ENCODE measurements at regions not wholly inside any gene's neighbourhood (a gene's known extent, or its start where the extent isn't known, plus 50 kb on each side); places are given as distances from the start of the nearest gene placed in this dataset.

- DNase-seq (ENCODE audit: low read depth) = no peak
- no peak for TF ChIP-seq CTCF (IDR thresholded peaks at IDR 0.05; ENCODE audit: insufficient read depth, low read length, severe bottlenecking)
- H3K36me3 ChIP-seq (ENCODE audit: control insufficient read depth, insufficient read depth, low read length) = no peaks in the 10 kb centered on the region
- H3K4me3 ChIP-seq (ENCODE audit: low read depth, low read length) = no peak overlapping the region
- no peaks in the 10 kb centered on the region for H3K27me3 ChIP-seq (ENCODE audit: control insufficient read depth, insufficient read depth, low read length)
- no peak for FAIRE-seq
These were observed 60.5 kb upstream of the PRKAR2B start for GRCh38 chr7:106984034-106984433.

GRCh38 chr7:106986450-106986977 lies 58.0 kb upstream of the PRKAR2B start:
- H3K27me3 ChIP-seq (ENCODE audit: control insufficient read depth, insufficient read depth, low read length) = no peaks in the 10 kb centered on the region
- H3K4me3 ChIP-seq (ENCODE audit: low read depth, low read length) = no peak overlapping the region
- H3K36me3 ChIP-seq (ENCODE audit: control insufficient read depth, insufficient read depth, low read length) = no peaks in the 10 kb centered on the region
- DNase-seq (ENCODE audit: low read depth) (no peak), FAIRE-seq (no peak)
- TF ChIP-seq CTCF (IDR thresholded peaks at IDR 0.05; ENCODE audit: insufficient read depth, low read length, severe bottlenecking) = no peak

- FAIRE-seq = no peak
- H3K36me3 ChIP-seq (ENCODE audit: control insufficient read depth, insufficient read depth, low read length) = no peaks in the 10 kb centered on the region
- TF ChIP-seq CTCF (IDR thresholded peaks at IDR 0.05; ENCODE audit: insufficient read depth, low read length, severe bottlenecking) = no peak
- DNase-seq (ENCODE audit: low read depth) = no peak
- H3K27me3 ChIP-seq (ENCODE audit: control insufficient read depth, insufficient read depth, low read length) = no peaks in the 10 kb centered on the region
- no peak overlapping the region for H3K4me3 ChIP-seq (ENCODE audit: low read depth, low read length)
These were observed 56.7 kb upstream of the PRKAR2B start for GRCh38 chr7:106987777-106988176.

GRCh38 chr7:106992511-106992910 lies 52.0 kb upstream of the PRKAR2B start:
- Histone ChIP-seq H3K27me3 (ENCODE audit: control insufficient read depth, insufficient read depth, low read length) (no peaks in the 10 kb centered on the region), H3K4me3 (ENCODE audit: low read depth, low read length) (no peak overlapping the region), H3K36me3 (ENCODE audit: control insufficient read depth, insufficient read depth, low read length) (no peaks in the 10 kb centered on the region)
- TF ChIP-seq CTCF (IDR thresholded peaks at IDR 0.05; ENCODE audit: insufficient read depth, low read length, severe bottlenecking) = no peak
- FAIRE-seq (no peak), DNase-seq (ENCODE audit: low read depth) (no peak)

Measured in bronchial epithelial cell (primary cell).